GM21529 (cell line): ENCODE measurements at regions not wholly inside any gene's neighbourhood (a gene's known extent, or its start where the extent isn't known, plus 50 kb on each side); places are given as distances from the start of the nearest gene placed in this dataset.

ENCODE experiments used
- ATAC-seq: cut with Tn5 transposase; IDR thresholded peaks from one replicate; pipeline ENCODE4 v1.9.1; 2021; ENCODE audit not compliant: unreplicated experiment

DNA sequence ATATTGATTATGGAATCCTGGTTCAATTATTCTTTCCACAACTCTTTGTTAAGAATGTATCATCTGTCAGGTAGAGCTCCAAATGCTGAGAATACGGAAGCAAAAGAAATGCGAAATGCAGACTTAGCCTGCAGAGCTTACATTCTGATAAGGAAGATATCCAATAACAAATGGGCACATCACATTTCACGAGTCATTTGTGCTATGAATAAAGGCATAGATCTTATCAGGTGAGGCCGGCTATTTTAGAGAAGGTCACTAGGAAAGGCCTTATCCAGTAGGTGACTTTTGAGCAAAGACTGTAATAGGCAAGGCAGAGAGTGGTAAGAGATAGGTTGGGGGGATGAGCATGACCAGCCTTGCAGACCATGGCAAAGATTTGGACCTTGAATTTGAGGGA is 174.3 kb upstream of the SERPINE2 start:
- no peak for ATAC-seq

DNA sequence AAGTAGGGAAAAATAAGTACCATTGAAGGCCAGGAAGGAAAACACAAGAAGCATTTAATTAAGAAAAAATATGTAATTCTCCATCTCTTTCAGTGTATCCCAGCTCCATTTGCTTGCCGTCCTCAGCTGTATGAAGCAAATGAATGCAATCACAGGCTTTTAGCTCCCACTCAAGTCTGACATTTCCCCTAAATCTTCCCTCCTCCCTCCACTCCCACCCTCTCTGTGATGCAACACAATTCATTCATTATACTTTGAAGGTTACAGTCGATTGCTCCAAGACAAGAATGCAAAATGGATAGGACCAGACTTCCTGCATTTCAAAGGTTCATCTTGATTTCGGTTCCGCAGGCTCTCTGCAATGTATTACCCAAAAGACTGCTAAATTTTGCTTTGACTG is 172.7 kb upstream of the SERPINE2 start:
- ATAC-seq = no peak

DNA sequence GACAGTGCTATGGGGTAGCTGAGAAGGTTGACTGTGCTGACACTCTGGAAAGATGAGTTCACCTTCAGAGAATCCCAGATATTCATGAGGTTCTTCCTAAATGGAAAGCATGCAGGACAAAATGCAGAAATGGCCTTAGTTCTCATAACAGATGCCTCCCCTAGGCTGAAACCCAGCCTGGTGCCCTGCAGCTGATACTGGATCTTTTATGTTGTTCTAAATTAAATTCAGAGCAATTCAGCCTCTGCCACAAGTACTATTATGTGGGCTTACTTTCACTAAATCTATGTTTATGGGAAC is 172.0 kb upstream of the SERPINE2 start:
- no peak for ATAC-seq

DNA sequence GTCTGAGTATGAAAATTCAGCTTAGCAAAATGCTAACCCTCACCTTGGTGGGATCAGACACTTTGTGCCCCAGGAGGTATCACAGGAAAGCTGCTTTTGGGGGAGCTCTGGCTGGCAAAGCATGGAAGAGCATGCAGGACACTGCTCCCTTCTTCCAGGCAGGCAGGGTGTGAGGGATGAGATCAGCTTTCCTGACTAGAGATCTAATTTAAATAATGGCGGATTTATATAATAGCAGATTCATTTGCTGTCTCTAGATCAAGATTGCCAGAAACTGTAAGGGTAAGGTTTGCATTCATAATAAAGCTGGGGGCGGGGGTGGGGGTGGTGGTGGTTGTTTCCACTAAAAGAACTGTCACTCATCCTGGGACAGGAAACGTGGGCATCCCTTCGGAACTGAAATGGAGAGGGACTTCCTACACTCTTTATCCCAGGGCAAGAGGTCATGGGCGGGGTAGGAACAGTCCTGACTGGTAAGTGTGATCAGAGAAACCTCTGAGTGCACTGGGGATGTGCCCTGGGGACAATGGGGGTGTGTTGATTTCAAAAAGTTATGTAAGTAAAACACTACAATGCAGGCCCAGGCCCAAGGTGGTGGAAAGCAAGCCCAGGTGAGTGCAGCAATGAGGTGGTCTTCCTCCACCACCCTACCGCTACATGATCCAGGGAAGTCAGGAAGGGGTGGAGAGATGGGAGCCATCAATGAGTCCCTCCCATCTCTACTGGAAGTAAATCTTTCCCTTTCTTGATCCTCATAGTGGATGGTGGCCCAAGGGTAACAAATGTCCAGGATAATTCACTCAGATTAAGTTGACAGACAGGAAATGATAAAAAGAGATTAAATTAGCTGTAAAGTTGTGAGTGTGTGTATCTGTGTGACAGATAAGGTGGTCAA is 171.4 kb upstream of the SERPINE2 start:
- no peak for ATAC-seq

DNA sequence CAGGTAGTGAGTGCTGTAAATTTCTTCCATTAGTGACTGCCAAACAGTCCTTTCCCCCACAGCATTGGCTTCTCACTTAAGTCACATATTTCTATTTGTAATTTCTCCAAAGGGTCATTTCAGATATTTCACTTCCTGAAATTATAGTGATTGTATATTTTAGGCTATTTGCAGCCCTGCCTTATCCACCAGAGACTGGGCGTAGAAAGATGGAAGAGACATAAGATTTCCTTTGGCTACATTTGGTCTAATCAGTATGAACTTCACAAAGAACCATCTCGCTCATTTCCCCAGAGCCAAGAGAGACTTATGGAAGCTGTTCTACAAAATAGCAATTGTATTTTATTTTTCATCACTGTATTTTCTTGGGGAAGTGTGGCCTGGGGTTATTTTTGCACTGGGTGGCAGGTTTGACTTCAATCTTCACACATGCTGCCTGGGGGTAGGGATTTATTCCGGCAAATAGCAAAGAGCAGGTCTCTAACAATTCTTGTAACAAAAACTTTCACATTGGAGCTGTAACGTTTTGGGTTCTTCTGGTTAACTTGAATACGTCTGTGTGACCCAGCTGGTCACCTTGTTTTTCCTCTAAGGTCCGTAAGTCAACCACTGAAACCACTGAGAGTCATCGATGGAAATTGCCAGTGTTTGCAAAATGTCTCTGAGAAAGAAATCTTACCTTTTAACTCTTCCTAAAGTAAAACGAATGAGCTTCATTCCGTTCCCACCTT is 170.6 kb upstream of the SERPINE2 start:
- ATAC-seq = no peak

DNA sequence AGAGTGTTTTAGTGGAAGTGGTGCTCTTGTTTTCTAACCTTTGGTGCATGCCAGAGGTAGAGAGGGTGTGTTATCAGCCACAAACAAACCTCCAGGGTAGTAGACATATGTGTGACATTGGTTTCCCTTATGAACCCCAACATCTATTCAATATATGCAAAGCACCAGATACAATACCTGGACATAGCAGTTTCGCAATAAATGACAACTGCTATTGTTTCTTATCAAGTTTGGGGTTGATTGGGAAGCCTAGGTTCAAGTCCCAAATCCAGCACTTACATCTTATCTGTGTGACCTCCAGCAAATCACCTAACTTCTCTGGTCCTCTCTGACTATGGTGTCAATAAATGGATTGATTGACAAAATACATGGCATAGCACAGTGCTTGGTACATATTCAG is 169.4 kb upstream of the SERPINE2 start:
- ATAC-seq = no peak

DNA sequence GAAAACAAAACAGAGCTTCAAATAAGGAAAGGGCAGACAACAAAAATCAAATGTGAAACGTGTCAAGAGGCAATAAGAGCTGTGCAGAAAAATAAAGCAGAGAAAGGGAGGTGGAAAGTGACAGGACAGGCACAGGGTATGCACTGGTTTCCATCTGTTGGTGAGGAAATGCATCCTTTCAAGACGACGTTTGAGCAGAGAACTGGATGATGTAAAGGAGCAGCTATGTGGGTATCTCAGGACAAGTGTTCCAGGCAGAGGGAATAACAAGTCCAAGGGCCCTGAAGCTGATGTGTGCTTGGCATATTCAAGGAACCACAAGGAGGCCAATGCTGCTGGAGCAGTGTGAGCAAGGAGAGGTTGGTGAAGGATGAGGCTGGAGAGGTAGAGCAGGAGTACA is 168.9 kb upstream of the SERPINE2 start:
- no peak for ATAC-seq

DNA sequence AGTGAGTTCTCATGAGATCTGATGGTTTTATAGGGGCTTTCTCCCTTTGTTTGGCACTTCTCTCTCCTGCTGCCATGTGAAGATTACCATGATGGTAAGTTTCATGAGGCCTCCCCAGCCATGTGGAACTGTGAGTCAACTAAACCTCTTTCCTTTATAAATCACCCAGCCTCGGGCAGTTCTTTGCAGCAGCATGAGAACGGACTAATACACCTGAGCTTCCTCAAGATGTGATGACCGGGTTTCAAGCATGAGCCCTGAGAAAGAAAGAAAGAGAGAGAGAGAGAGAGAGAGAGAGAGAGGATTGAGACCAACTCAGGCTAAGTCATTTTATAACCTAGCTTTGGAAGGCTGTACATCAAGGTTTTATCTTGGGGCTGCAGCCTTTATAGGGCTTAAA is 167.7 kb upstream of the SERPINE2 start:
- no peak for ATAC-seq

DNA sequence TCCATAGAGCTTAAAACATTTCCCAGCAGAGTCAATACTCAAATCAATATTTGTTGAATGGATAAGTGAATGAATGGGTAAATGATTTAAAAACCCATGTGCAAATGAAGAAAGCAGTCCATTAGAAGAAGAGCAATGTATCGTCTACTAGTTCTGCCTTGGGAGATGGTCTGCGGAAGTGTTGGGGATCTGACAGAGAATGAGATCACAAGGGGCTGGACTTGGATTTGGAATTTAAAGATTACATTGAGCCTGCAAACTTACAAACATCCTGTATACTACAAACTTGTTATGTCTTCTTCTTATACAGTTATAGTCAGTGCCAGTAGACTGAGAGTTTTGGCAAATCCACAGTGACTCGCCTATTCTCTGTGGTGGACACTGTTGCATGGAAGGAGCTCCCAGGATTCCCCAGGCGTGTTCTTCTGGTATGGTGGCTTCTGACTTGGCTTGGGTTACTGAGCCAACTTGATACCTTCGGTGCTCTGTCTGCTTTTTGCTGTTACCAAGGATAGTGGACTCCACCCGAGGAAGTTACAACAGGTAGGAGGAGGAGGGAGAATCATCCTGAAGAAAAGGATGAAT is 163.3 kb upstream of the SERPINE2 start:
- no peak for ATAC-seq

DNA sequence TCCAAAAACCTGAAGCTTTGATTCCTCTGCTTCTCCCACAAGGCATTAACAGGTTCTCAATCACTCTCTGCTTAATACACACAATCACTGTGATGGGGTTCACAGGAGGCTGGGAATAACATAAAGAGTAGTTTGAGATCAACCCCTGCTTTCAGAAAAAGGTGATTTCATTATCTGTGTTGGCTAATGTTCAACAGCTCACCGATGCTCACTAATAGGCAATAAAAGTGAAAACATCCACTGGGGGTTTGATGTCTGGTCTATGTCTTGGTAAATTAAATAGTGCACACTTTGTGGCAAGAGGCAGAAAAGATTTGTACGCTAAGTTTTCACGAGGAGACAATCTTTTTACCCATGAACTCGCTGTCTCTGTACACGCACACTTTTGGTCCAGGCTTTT is 159.3 kb upstream of the SERPINE2 start:
- no peak for ATAC-seq

DNA sequence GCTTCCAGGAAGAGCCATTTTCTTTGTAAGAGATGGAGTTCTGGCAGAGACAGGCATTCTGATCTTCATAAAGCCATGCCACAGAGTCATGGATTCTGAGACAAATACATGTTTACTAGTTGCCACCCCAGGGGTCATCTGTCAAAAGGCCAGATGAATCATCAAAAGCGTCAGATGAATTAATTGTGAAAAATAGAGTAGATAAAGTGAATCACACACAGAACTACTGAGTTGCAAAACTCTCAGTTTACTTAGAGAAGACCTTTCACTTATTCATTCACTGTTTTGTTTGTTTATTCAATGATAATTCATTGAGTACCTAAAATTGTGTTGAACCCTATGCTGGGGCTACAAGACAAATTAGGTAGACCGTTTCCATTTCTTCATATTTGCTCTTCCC is 157.7 kb upstream of the SERPINE2 start:
- no peak for ATAC-seq

DNA sequence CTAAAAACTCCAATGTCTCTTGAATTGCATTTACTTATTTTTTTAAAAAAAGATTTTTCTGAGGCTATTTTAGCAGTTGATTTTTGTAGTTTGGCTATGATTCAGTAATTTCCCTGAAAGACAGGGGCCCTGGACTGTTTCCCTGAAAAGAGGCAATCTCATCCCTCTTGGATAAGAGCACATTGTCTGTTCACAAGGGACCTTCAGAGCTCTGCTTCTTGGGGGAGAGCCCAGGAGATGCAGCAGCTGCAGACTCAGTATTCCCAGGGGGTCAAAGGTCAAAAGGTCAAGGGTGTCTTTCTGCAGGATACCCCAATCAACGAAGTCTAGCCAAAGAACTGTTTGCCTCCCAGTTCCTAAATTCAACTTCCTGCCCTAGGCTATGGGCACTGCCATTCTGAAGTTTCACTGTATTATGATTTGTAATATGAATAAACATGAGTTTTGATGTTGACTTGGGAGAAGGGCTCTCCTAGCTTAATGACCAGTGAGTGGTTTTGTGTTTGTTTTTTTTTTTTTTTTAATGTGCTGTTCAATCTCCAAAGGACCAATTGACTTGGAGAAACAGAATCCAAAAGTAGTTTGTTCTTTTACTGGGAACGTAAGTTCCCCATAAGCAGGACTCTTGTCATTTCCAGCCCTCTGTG is 157.0 kb upstream of the SERPINE2 start:
- ATAC-seq = no peak

DNA sequence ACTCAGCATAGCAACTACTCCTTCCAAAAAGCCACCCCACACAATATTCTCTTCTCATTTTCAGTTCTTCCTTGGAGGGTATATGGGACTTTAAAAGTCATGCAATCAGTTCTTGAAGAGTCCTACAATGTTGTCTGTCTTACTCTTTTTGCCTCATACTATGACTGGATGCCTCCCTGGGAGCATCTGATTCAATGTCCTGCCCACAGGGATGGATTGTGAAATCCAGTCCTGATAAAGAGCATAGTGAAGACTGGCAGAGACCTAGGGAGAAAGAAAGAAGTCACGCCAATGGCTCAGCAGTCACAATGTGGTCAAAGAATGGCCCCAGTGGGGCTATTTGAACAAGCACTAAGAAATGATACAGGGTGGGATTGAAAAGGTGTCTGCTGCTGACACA is 155.1 kb upstream of the SERPINE2 start:
- no peak for ATAC-seq

DNA sequence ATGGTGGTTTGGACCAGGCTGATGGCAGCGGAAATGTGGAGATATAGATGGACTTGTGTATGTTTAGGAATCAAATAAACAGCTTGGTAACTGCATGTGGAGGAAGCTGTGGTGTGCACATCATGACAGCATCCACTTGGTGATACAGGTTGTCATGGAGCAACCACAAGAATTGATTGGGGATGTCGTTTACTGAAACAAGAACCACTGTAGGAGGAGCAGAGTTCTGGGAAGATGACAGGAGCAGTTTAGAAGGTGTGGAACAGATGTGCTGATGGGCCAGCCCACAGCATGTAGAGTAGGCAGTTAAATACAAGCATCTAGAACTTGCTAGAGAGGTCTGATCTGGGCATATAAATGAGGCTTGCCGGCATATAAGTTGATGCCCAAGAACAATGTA is 152.4 kb upstream of the SERPINE2 start:
- no peak for ATAC-seq

DNA sequence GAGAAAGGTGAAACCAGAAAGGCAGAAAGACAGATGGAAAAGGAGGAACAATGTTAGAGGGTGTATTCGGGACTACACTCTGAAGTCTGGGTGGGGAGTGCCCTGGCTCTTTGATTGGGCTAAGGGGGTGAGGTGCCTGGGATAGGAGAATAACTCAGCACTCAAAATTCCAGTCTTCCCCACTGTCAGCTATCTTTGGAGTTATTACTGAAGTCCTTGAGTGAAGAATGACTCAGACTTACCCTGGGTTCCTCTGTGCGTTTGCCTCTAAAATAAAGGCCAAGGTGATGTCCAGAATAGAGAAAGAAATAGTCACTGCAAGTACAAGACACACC is 151.8 kb upstream of the SERPINE2 start:
- ATAC-seq = no peak

DNA sequence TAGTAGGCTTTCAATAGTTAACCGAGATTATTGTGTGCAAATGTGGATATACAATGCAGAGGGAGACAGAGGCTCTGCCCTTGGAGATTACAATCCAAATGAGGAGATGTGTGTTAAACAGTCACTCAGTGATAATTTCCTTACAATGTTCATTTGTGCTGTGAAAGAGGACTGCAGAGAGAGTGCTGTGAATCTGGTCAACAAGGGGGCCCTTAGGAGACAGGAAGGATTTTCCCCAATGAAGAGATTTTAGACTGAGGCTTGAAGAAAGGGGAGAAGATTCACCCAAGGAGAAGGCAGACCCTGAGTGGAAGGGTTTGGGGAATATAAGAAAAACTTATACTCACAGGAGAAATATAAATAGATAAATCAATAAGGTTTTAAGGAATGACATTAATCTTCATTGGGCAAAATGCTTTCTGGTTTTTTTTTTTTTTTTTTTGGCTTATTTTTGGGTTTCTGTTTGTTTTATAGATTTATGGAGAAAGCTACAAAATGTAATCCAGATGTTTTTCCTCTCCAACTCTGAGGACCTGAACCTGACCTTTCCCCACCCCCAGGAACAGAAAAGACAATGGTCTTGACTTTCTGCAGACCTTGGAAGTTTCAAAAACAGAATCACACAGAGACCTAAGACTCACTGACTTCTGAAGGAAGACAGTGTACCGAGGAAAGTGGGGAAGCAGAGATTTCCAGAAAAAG is 151.3 kb upstream of the SERPINE2 start:
- ATAC-seq = no peak

DNA sequence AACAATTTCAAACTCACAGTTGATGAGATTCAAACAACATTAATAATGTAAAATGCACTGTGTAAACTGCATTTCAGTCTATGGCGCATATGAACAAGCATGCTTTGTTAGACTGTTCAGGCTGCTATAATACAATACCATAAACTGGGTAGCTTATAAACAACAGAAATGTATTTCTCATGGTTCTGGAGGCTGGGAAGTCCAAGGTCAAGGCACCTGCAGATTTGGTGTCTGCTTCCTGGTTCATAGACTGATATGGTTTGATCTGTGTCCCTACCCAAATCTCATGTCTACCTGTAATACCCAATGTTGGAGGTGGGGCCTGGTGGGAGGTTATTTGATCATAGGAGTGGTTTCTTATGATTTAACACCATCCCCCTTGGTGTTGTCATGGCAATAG is 148.1 kb upstream of the SERPINE2 start:
- no peak for ATAC-seq

DNA sequence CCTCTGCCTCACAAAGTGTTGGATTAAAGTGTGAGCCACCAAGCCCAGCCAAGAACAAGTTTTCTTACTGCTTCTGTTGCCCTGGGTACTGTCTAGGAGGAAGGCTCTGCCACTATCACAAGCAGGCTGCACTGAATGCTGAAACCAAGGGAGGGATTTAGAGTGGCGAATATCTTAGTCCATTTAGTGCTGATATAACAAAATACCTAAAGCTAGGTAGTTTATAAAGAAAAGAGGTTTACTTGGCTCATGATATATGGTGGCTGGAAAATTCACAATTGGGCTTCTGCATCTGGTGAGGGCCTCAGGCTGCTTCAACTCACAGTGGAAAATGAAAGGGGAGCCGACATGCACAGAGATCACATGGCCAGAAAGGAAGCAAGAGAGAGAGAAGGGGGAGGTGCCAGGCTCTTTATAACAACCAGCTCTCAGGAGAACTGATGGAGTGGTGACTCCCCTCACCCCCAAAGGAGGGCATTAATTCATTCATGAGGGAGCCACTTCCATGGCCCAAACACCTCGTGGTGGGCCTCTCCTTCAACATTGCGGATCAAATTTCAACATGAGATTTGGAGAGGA is 146.0 kb upstream of the SERPINE2 start:
- no peak for ATAC-seq

DNA sequence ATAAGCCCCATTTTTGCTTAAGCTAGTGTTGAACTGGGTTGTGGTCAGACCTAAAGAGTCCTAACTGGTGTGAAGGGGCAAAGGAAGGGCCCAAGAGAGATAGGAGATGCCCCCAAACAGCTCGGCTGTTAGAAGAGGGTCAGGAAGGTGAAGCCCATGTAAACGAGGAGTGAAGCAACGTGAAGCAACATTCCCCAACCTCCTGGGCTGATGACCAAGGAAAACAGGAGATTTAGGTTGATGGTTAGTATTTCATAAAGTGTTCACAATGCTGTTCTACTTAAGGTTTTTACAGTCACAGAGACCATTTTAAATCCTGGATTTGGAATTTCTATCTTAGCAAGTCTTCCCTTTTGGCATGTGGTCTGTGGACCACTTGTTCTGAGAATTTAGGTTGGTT is 144.0 kb upstream of the SERPINE2 start:
- ATAC-seq = no peak

DNA sequence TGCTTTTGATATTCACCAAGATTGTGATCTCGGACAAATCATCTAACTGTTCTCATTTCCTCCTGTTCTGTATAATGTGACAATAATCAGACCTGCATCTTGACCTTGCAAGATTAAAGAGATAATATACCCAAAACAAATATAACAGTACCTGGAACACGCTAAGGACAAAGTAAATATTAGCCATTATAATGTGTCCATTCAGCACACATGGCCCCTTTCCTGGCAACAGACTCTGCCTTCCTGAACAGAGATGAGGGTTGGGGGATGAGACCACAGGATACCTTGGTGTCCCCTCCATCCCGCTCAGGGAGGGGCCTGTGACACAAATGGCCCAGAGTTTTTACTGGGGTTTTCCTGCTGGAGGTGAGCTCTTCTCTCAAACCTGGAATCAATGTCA is 143.4 kb upstream of the SERPINE2 start:
- no peak for ATAC-seq

DNA sequence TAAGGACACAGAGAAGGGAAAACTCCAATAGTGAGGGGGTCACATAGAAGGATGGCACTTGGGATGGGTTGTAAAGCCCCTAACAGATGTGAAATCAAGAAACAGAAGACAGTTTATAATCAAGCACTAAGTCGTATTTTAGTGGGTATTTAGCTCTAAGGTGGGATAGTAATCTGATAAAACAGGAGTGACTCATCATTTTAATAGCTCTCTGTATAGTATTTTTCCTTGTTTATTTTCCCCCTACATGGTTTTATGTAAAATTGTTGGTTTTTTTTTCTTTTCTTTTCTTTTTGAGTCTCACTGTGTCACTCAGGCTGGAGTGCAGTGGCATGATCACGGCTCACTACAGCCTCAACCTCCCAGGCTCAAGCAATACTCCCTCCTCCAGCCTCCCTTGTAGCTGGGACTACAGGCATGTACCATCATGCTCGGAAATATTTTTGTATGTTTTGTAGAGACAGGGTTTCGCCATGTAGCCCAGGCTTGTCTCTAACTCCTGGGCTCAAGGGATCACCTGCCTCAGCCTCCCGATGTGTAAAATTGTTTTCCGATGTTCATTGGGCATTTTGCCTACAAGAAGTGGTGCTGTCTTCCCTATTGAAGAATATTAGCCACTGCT is 142.6 kb upstream of the SERPINE2 start:
- no peak for ATAC-seq
